NB4 (cell line): ENCODE measurements at regions not wholly inside any gene's neighbourhood (a gene's known extent, or its start where the extent isn't known, plus 50 kb on each side); places are given as distances from the start of the nearest gene placed in this dataset.

ENCODE experiments used
- CTCF ChIP-seq: IDR thresholded peaks from one replicate; pipeline ENCODE4 v1.5.1; 2012; ENCODE audit warnings: low read depth, low read length
- POLR2A ChIP-seq: IDR thresholded peaks from 2 replicates; pipeline ENCODE4 v1.6.1; 2011; ENCODE audit warnings: mild to moderate bottlenecking; ENCODE audit not compliant: insufficient read length; ENCODE audit errors: extremely low read depth

DNA sequence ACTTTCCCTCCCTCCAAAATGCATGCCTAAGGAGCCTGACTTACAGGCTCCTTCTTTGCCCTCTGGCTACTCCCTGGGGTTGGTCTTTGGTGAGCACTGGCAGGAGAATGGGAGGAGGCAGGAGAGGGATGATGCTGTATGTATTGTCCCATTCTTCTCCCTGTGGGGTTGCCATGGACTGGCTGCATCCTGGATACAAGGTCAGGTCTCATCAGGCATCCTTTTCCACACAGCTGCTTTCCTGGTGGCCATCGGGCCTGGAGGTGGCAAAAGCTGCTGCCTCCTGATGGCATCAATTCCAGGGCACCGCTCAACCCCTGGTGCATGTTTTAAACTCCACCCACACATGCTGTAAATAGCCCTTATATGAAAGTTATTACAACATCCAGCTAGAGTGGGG is 257.2 kb downstream of the ETS1 start:
- no peak for TF ChIP-seq CTCF
- no peak for TF ChIP-seq POLR2A
